Vagina (tissue), 2 donors: ENCODE measurements at regions not wholly inside any gene's neighbourhood (a gene's known extent, or its start where the extent isn't known, plus 50 kb on each side); places are given as distances from the start of the nearest gene placed in this dataset.

ENCODE experiments used
- DNase-seq, 2 donors: peaks; one replicate each; pipeline ENCODE4 v3.0.0-alpha.2; 2017; ENCODE audit errors: extremely low spot score in 2 of 2
- H3K27ac ChIP-seq: fragments of 200-600 bp; sonication (generic); one replicate; pipeline ENCODE4 v1.5.1; 2019
- H3K27me3 ChIP-seq: fragments of 200-600 bp; sonication (generic); one replicate; pipeline ENCODE4 v1.5.1; 2019
- H3K36me3 ChIP-seq, 2 donors: fragments of 200-600 bp; sonication (generic); one replicate each; pipeline ENCODE4 v1.5.1; 2017 to 2019
- H3K4me1 ChIP-seq: fragments of 200-600 bp; sonication (generic); one replicate; pipeline ENCODE4 v1.5.1; 2019
- H3K4me3 ChIP-seq, 2 donors: fragments of 200-600 bp; sonication (generic); 1 replicate in 1 of 2; 2 replicates in 1 of 2; pipeline ENCODE4 v1.5.1; 2016 to 2019
- H3K9me3 ChIP-seq: fragments of 200-600 bp; sonication (generic); one replicate; pipeline ENCODE4 v1.5.1; 2019
- CTCF ChIP-seq, 3 experiments: fragments of 450-650 bp in 2 of 3; fragments of 200-600 bp in 1 of 3; sonication (generic) in 1 of 3; IDR thresholded peaks; one replicate each; pipeline ENCODE4 v1.5.1; 2017 to 2019; ENCODE audit warnings: antibody characterized with exemption in 3 of 3, mild to moderate bottlenecking in 2 of 3, moderate library complexity in 2 of 3
- POLR2A ChIP-seq, 2 donors: fragments of 450-650 bp; IDR thresholded peaks; one replicate each; pipeline ENCODE4 v1.6.1; 2017; ENCODE audit warnings: antibody characterized with exemption in 2 of 2, mild to moderate bottlenecking in 2 of 2, moderate library complexity in 2 of 2
- POLR2AphosphoS5 ChIP-seq, 2 donors: sonication (generic); formaldehyde crosslinking; IDR thresholded peaks; one replicate each; pipeline ENCODE4 v1.9.0; 2017; ENCODE audit warnings: antibody characterized with exemption in 2 of 2, mild to moderate bottlenecking in 2 of 2, low read depth in 1 of 2; ENCODE audit not compliant: insufficient read depth in 1 of 2
- intact Hi-C: fragments of 100-400 bp; cut with DNase I; formaldehyde crosslinking; loops from one replicate; pipeline ENCODE4 v1.15.1; 2023

- no peak overlapping the region for H3K4me3 ChIP-seq
- no peak overlapping the region for H3K27ac ChIP-seq
- TF ChIP-seq CTCF (IDR thresholded peaks at IDR 0.05) (no peak), POLR2AphosphoS5 (IDR thresholded peaks at IDR 0.05; ENCODE audit: insufficient read depth in 1 of 2, low read depth in 1 of 2) (no peak), POLR2A (IDR thresholded peaks at IDR 0.05) (no peak)
- intact Hi-C loops = no loop called here
- H3K27me3 ChIP-seq = no peaks in the 10 kb centered on the region
- H3K9me3 ChIP-seq = no peaks in the 10 kb centered on the region
- no peaks in the 10 kb centered on the region for H3K36me3 ChIP-seq
- DNase-seq = no peak
- H3K4me1 ChIP-seq = no peaks in the 10 kb centered on the region
Observed at GRCh38 chr1:214208460-214208859, 72.5 kb upstream of the SMYD2 start.

GRCh38 chr1:214209260-214209808 is 71.6 kb upstream of the SMYD2 start:
- H3K4me3 ChIP-seq = no peak overlapping the region
- no peak for DNase-seq
- H3K27ac ChIP-seq = no peak overlapping the region
- H3K4me1 ChIP-seq = peaks cover 3% of the 10 kb centered on the region
- no peaks in the 10 kb centered on the region for H3K9me3 ChIP-seq
- TF ChIP-seq POLR2A (IDR thresholded peaks at IDR 0.05) = no peak
- no peaks in the 10 kb centered on the region for H3K36me3 ChIP-seq
- H3K27me3 ChIP-seq = no peaks in the 10 kb centered on the region
- intact Hi-C loops = no loop called here

GRCh38 chr1:214213136-214213535 is 67.8 kb upstream of the SMYD2 start:
- Histone ChIP-seq H3K36me3 (no peaks in the 10 kb centered on the region), H3K9me3 (no peaks in the 10 kb centered on the region), H3K4me3 (no peak overlapping the region), H3K27ac (no peak overlapping the region), H3K4me1 (peaks cover 12% of the 10 kb centered on the region), H3K27me3 (no peaks in the 10 kb centered on the region)
- TF ChIP-seq POLR2A (IDR thresholded peaks at IDR 0.05) (no peak), POLR2AphosphoS5 (IDR thresholded peaks at IDR 0.05; ENCODE audit: insufficient read depth in 1 of 2, low read depth in 1 of 2) (no peak), CTCF (IDR thresholded peaks at IDR 0.05) (no peak)
- intact Hi-C loops = no loop called here
- DNase-seq = no peak

GRCh38 chr1:214214851-214215250 is 66.1 kb upstream of the SMYD2 start:
- no peak for TF ChIP-seq POLR2A (IDR thresholded peaks at IDR 0.05)
- TF ChIP-seq POLR2AphosphoS5 (IDR thresholded peaks at IDR 0.05; ENCODE audit: insufficient read depth in 1 of 2, low read depth in 1 of 2) = no peak
- no peak for TF ChIP-seq CTCF (IDR thresholded peaks at IDR 0.05)
- peaks cover 12% of the 10 kb centered on the region for H3K4me1 ChIP-seq
- intact Hi-C loops = no loop called here
- no peak overlapping the region for H3K4me3 ChIP-seq
- no peaks in the 10 kb centered on the region for H3K27me3 ChIP-seq
- no peaks in the 10 kb centered on the region for H3K9me3 ChIP-seq
- no peaks in the 10 kb centered on the region for H3K36me3 ChIP-seq
- H3K27ac ChIP-seq = no peak overlapping the region
- DNase-seq = no peak

GRCh38 chr1:214215583-214215982 is 65.4 kb upstream of the SMYD2 start:
- H3K27ac ChIP-seq = no peak overlapping the region
- H3K27me3 ChIP-seq = no peaks in the 10 kb centered on the region
- no peaks in the 10 kb centered on the region for H3K36me3 ChIP-seq
- no peak for DNase-seq
- no peaks in the 10 kb centered on the region for H3K9me3 ChIP-seq
- no peak overlapping the region for H3K4me3 ChIP-seq
- intact Hi-C loops = no loop called here
- H3K4me1 ChIP-seq = peaks cover 12% of the 10 kb centered on the region
- TF ChIP-seq POLR2AphosphoS5 (IDR thresholded peaks at IDR 0.05; ENCODE audit: insufficient read depth in 1 of 2, low read depth in 1 of 2) = no peak
- no peak for TF ChIP-seq POLR2A (IDR thresholded peaks at IDR 0.05)
- TF ChIP-seq CTCF (IDR thresholded peaks at IDR 0.05) = no peak
